ENCODE measurements at regions not wholly inside any gene's neighbourhood (a gene's known extent, or its start where the extent isn't known, plus 50 kb on each side); places are given as distances from the start of the nearest gene placed in this dataset.

DNA sequence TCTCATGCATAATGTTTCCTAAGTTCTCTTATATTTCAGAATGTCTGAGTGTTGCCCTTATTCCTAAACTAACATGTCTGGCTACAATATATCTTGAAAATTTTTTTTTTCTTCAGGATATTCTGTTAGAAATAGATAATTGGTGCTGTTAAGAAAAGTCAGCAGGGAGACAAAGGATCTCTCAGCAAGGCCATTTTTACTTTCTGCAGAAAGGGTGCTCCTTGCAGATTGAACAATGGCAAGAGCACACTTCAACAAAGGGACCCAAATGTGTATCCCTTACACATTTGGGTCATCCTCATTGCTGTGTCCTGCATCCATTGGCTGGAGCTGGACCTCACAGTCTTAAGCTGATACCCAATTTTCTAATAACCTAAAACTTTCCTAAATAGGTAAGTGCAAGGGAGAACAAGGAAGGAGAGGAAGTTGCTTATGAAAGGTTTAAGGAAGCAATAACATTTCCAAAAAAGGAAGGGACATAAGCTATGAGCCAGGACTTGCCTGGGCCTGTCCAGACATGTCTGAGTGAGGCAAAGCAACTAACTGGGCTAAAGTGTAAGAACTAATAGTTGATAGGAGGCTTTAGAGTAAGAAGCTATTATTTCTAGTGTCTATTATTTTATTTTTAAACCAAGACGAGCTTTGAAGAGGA, 429.6 kb downstream of the BCKDHB start:
- TF ChIP-seq, protein P1, sequence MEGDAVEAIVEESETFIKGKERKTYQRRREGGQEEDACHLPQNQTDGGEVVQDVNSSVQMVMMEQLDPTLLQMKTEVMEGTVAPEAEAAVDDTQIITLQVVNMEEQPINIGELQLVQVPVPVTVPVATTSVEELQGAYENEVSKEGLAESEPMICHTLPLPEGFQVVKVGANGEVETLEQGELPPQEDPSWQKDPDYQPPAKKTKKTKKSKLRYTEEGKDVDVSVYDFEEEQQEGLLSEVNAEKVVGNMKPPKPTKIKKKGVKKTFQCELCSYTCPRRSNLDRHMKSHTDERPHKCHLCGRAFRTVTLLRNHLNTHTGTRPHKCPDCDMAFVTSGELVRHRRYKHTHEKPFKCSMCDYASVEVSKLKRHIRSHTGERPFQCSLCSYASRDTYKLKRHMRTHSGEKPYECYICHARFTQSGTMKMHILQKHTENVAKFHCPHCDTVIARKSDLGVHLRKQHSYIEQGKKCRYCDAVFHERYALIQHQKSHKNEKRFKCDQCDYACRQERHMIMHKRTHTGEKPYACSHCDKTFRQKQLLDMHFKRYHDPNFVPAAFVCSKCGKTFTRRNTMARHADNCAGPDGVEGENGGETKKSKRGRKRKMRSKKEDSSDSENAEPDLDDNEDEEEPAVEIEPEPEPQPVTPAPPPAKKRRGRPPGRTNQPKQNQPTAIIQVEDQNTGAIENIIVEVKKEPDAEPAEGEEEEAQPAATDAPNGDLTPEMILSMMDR (IDR thresholded peaks at IDR 0.05), result no peak
- TF ChIP-seq ZFX (IDR thresholded peaks at IDR 0.05; ENCODE audit: borderline replicate concordance), result no peak

Data from 22Rv1 (cell line).